Activated B cell treated with CpG ODN at 0.5 μM for 24 hours (primary cell): ENCODE measurements at regions not wholly inside any gene's neighbourhood (a gene's known extent, or its start where the extent isn't known, plus 50 kb on each side); places are given as distances from the start of the nearest gene placed in this dataset.

Source experiments
- ATAC-seq: fragments of 200-7000 bp; cut with Tn5 transposase; one replicate; pipeline ENCODE4 v1.10.0; 2021; ENCODE audit warnings: low read depth, mild to moderate bottlenecking, moderate library complexity
- CTCF ChIA-PET: fragments of 350-600 bp; sonication (Branson Sonifier 250); formaldehyde crosslinking; loops from one replicate; lab custom pipeline; 2021; ENCODE audit warnings: antibody characterized with exemption; lab: Charles Lee
- POLR2A ChIA-PET: fragments of 350-600 bp; sonication (Branson Sonifier 250); formaldehyde crosslinking; loops from one replicate; lab custom pipeline; 2021; ENCODE audit warnings: antibody characterized with exemption; lab: Charles Lee
- DNase-seq: peaks from one replicate; pipeline ENCODE4 v3.0.0; 2022
- H3K27ac Mint-ChIP-seq: one replicate; pipeline ENCODE4 v1.8.0; 2020; ENCODE audit warnings: mixed read lengths
- H3K27me3 Mint-ChIP-seq: one replicate; pipeline ENCODE4 v1.8.0; 2021; ENCODE audit warnings: mixed read lengths
- H3K36me3 Mint-ChIP-seq: one replicate; pipeline ENCODE4 v1.8.0; 2021; ENCODE audit warnings: low read depth, mixed read lengths
- H3K4me1 Mint-ChIP-seq: one replicate; pipeline ENCODE4 v1.8.0; 2021; ENCODE audit warnings: mixed read lengths
- H3K4me3 Mint-ChIP-seq: one replicate; pipeline ENCODE4 v1.8.0; 2020; ENCODE audit warnings: mild to moderate bottlenecking, mixed read lengths
- H3K9me3 Mint-ChIP-seq: one replicate; pipeline ENCODE4 v1.8.0; 2020; ENCODE audit warnings: mixed read lengths
- intact Hi-C: fragments of 100-400 bp; cut with micrococcal nuclease; formaldehyde crosslinking; loops from one replicate; pipeline ENCODE4 v1.15.1; 2024
- TF ChIP-seq, protein P1 (sequence below): fragments of 200-600 bp; IDR thresholded peaks from one replicate; pipeline ENCODE4 v1.8.0; 2022; ENCODE audit warnings: antibody characterized with exemption, mild to moderate bottlenecking

DNA sequence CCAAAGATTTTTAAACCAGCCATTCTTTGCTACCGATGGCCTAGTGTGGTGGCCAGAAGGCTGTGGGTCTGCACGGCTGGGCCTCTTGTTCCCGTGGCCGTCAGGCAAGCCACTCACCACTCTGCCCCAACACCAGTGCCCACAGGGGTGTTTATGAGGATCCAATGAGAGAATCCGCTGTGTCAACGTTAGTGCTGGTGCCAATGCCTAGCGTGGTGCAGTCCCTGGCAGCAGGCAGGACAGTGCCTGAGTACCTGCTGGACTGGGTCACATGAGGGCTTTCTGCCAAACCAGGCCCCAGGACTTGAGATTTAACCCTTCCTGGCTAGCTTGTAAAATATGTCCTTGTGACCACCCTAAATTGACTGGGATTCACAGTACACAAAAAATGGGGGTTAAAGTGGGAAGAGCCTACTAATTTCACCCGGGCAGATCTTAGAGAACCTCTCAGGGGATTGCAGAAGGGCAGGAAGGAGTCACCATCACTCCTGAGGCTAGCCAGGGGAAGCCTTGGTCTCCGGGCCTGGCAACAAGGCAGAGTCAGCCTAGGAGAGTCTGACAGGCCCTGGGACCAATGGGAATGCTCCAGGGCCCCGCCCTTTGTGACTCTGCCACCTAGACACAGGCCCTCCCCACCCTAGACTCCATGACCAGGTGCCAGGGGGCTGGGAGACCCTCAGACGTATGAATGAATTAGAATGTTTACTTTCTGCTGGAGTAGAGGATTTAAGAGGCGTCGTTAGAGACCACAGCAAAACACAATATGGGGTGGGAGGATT is 63.2 kb upstream of the FSTL4 start:
- POLR2A ChIA-PET: no interaction called here
- Mint-ChIP-seq H3K27ac (no peak overlapping the region), H3K9me3 (peaks cover 8% of the 10 kb centered on the region), H3K4me3 (no peak overlapping the region), H3K36me3 (no peaks in the 10 kb centered on the region), H3K27me3 (peaks cover 16% of the 10 kb centered on the region), H3K4me1 (no peaks in the 10 kb centered on the region)
- ATAC-seq: no peak
- intact Hi-C loops: no loop called here
- TF ChIP-seq, protein P1, sequence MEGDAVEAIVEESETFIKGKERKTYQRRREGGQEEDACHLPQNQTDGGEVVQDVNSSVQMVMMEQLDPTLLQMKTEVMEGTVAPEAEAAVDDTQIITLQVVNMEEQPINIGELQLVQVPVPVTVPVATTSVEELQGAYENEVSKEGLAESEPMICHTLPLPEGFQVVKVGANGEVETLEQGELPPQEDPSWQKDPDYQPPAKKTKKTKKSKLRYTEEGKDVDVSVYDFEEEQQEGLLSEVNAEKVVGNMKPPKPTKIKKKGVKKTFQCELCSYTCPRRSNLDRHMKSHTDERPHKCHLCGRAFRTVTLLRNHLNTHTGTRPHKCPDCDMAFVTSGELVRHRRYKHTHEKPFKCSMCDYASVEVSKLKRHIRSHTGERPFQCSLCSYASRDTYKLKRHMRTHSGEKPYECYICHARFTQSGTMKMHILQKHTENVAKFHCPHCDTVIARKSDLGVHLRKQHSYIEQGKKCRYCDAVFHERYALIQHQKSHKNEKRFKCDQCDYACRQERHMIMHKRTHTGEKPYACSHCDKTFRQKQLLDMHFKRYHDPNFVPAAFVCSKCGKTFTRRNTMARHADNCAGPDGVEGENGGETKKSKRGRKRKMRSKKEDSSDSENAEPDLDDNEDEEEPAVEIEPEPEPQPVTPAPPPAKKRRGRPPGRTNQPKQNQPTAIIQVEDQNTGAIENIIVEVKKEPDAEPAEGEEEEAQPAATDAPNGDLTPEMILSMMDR: no peak
- DNase-seq: no peak
- CTCF ChIA-PET: no interaction called here

DNA sequence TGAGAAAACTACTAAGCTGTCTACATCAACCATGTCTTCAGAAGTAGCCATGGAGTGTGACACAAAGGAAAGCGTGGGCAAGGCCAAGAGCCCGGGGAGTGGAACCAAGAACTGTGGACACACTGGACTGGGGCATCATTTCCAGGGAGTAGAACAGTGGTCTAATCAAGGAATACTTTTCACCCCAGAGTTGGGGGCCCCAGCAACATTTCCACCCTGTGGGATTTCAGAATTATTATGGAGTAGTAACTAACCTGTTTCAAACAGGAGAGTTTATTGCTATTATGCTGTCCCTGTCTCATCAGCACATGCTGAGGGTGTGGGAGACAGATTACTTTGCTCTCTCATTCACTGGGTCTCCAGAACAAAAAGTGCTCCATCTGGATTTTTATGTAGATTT is 58.0 kb upstream of the FSTL4 start:
- Mint-ChIP-seq H3K27me3 (peaks cover 29% of the 10 kb centered on the region), H3K4me1 (no peaks in the 10 kb centered on the region), H3K27ac (no peak overlapping the region), H3K9me3 (peaks cover 9% of the 10 kb centered on the region), H3K4me3 (no peak overlapping the region), H3K36me3 (no peaks in the 10 kb centered on the region)
- ChIA-PET CTCF (no interaction called here), POLR2A (no interaction called here)
- TF ChIP-seq, protein P1: no peak
- intact Hi-C loops: no loop called here
- no peak for DNase-seq
- no peak for ATAC-seq

DNA sequence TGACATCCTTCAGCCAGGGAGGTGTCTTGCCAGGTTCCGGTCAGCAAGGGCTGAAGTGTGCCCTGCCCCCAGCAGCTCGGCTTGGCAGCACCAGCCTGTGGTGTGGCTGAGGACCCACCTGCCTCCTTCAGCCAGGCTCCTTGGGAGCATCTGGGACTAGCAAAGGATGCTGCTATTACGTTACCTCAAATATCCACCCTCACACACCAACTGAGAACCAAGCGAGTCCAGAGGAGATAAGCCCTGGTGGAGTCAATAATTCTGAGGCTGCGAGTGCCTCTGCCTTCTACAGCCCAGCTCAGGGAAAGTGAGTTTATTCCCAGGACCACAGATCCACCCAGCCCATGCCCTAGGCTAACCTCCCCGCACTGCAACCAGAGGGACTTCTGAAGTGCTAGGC is 57.1 kb upstream of the FSTL4 start:
- CTCF ChIA-PET: no interaction called here
- intact Hi-C loops: no loop called here
- POLR2A ChIA-PET: no interaction called here
- H3K27me3 Mint-ChIP-seq: peaks cover 29% of the 10 kb centered on the region
- no peak overlapping the region for H3K27ac Mint-ChIP-seq
- DNase-seq: no peak
- H3K4me1 Mint-ChIP-seq: no peaks in the 10 kb centered on the region
- TF ChIP-seq, protein P1: no peak
- no peak for ATAC-seq
- peaks cover 9% of the 10 kb centered on the region for H3K9me3 Mint-ChIP-seq
- no peak overlapping the region for H3K4me3 Mint-ChIP-seq
- no peaks in the 10 kb centered on the region for H3K36me3 Mint-ChIP-seq

DNA sequence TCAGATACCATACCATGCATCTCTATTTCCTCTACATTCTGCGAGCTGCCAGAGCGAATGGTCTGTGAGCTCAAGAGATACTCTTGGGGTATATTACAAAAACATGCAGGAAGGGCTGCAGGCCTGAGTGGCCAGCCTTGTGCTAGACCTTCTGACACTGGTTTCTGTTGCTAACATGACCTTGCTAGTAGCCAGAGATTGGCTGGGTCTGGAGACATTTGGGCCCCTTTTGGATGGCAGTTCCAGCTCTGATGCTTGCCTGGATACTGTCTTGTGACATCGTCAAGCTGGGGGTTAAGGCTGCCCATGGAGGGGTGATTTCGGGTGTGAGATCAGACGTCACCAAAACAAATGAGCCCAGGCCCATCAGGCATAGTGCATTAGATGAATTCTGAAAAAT is 56.1 kb upstream of the FSTL4 start:
- TF ChIP-seq, protein P1: no peak
- Mint-ChIP-seq H3K4me1 (no peaks in the 10 kb centered on the region), H3K27ac (no peak overlapping the region), H3K9me3 (peaks cover 9% of the 10 kb centered on the region), H3K4me3 (no peak overlapping the region), H3K27me3 (peaks cover 26% of the 10 kb centered on the region), H3K36me3 (no peaks in the 10 kb centered on the region)
- no peak for DNase-seq
- POLR2A ChIA-PET: no interaction called here
- ATAC-seq: no peak
- intact Hi-C loops: no loop called here
- CTCF ChIA-PET: interaction anchor here (0.6 kb wide), 1 partner anchor 9 kb away, joined by 3 read pairs; no protein-coding TSS in a partner anchor

DNA sequence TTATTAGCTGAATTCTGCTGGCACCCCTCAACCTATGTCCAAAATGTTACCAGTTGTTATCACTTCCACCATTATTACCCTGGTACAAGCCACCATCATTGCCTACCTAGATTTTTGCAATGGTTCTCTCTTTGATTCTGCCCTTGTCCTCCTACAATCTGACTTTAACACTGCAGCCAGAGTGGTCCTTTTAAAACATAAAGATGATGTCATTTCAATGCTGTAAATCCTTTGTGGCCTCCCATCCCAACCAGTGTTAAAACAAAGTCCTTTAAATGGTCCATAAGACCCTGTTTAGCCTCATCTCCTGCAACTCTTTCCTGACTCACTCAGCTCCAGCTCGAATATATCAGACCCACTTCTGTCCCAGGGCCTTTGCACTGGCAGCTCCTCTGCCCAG is 54.9 kb upstream of the FSTL4 start:
- intact Hi-C loops: no loop called here
- Mint-ChIP-seq H3K36me3 (no peaks in the 10 kb centered on the region), H3K4me3 (no peak overlapping the region), H3K9me3 (peaks cover 9% of the 10 kb centered on the region), H3K27me3 (peaks cover 17% of the 10 kb centered on the region), H3K27ac (no peak overlapping the region), H3K4me1 (no peaks in the 10 kb centered on the region)
- DNase-seq (no peak), ATAC-seq (no peak)
- ChIA-PET CTCF (no interaction called here), POLR2A (no interaction called here)
- TF ChIP-seq, protein P1: no peak
